ENCODE measurements at regions not wholly inside any gene's neighbourhood (a gene's known extent, or its start where the extent isn't known, plus 50 kb on each side); places are given as distances from the start of the nearest gene placed in this dataset.

DNA sequence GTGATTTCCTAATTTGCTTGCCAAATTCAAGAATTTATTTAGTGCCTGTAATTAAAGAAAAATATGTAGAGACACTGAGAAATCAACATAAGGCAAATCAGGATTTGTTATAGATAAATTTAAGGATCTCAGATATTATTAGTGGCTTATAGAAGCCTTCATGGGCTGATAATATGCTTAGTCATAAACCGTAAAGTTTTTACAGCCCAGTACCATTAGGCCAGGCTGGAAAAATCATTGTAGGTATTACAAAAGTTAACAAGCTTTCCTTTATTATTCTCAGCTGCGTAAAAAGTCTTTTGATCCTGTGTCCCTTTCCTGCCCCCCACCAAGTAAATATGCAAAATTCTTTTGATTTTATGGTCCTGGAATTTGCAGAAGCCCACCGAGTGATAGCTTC, 58.2 kb downstream of the SLITRK6 start:
- Mint-ChIP-seq H3K27ac (peak overlapping the region; percentile 42; the same call in 1 of the 2 replicates), H3K9me3 (peaks cover 2% of the 10 kb centered on the region; the same call in 1 of the 3 replicates), H3K4me3 (no peak overlapping the region), H3K36me3 (ENCODE audit: low read depth) (peaks cover 16% of the 10 kb centered on the region), H3K27me3 (ENCODE audit: insufficient read depth, low read depth, poor library complexity) (peaks cover 2% of the 10 kb centered on the region), H3K4me1 (peaks cover 61% of the 10 kb centered on the region)
- H3F3A ChIP-seq (replicated peaks; ENCODE audit: low read depth), result no peaks in the 10 kb centered on the region
- peaks cover 47% of the 10 kb centered on the region for H3K4me1 ChIP-seq (ENCODE audit: insufficient read depth)
- H2AFZ ChIP-seq, result no peak overlapping the region
- no peak overlapping the region for H3K4me3 ChIP-seq
- no peaks in the 10 kb centered on the region for H3K79me2 ChIP-seq (replicated peaks; ENCODE audit: insufficient read depth)
- TF ChIP-seq STAT1 (IDR thresholded peaks at IDR 0.05; ENCODE audit: unreplicated experiment) (no peak), JUNB (IDR thresholded peaks at IDR 0.05; ENCODE audit: unreplicated experiment) (no peak), ZNF114 (CRISPR knock-in tag; IDR thresholded peaks at IDR 0.05) (no peak), NANOG (IDR thresholded peaks at IDR 0.05; ENCODE audit: borderline replicate concordance) (no peak), POLR2AphosphoS5 (IDR thresholded peaks at IDR 0.05; ENCODE audit: low read depth) (no peak), ZNF331 (CRISPR knock-in tag; IDR thresholded peaks at IDR 0.05; ENCODE audit: low read depth) (no peak), EZH2 (IDR thresholded peaks at IDR 0.05; ENCODE audit: low read depth, unreplicated experiment) (no peak), CREB1 (CRISPR knock-in tag; IDR thresholded peaks at IDR 0.05; ENCODE audit: low read depth) (no peak), EZH2phosphoT487 (IDR thresholded peaks at IDR 0.05; ENCODE audit: unreplicated experiment) (no peak)
- TF ChIP-seq, protein P1, sequence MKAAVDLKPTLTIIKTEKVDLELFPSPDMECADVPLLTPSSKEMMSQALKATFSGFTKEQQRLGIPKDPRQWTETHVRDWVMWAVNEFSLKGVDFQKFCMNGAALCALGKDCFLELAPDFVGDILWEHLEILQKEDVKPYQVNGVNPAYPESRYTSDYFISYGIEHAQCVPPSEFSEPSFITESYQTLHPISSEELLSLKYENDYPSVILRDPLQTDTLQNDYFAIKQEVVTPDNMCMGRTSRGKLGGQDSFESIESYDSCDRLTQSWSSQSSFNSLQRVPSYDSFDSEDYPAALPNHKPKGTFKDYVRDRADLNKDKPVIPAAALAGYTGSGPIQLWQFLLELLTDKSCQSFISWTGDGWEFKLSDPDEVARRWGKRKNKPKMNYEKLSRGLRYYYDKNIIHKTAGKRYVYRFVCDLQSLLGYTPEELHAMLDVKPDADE (IDR thresholded peaks at IDR 0.05), result no peak
- TF ChIP-seq, protein P2, sequence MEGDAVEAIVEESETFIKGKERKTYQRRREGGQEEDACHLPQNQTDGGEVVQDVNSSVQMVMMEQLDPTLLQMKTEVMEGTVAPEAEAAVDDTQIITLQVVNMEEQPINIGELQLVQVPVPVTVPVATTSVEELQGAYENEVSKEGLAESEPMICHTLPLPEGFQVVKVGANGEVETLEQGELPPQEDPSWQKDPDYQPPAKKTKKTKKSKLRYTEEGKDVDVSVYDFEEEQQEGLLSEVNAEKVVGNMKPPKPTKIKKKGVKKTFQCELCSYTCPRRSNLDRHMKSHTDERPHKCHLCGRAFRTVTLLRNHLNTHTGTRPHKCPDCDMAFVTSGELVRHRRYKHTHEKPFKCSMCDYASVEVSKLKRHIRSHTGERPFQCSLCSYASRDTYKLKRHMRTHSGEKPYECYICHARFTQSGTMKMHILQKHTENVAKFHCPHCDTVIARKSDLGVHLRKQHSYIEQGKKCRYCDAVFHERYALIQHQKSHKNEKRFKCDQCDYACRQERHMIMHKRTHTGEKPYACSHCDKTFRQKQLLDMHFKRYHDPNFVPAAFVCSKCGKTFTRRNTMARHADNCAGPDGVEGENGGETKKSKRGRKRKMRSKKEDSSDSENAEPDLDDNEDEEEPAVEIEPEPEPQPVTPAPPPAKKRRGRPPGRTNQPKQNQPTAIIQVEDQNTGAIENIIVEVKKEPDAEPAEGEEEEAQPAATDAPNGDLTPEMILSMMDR (conservative IDR thresholded peaks at IDR 0.05; ENCODE audit: low read depth in 2 of 2), result no peak
- TF ChIP-seq, protein P3, sequence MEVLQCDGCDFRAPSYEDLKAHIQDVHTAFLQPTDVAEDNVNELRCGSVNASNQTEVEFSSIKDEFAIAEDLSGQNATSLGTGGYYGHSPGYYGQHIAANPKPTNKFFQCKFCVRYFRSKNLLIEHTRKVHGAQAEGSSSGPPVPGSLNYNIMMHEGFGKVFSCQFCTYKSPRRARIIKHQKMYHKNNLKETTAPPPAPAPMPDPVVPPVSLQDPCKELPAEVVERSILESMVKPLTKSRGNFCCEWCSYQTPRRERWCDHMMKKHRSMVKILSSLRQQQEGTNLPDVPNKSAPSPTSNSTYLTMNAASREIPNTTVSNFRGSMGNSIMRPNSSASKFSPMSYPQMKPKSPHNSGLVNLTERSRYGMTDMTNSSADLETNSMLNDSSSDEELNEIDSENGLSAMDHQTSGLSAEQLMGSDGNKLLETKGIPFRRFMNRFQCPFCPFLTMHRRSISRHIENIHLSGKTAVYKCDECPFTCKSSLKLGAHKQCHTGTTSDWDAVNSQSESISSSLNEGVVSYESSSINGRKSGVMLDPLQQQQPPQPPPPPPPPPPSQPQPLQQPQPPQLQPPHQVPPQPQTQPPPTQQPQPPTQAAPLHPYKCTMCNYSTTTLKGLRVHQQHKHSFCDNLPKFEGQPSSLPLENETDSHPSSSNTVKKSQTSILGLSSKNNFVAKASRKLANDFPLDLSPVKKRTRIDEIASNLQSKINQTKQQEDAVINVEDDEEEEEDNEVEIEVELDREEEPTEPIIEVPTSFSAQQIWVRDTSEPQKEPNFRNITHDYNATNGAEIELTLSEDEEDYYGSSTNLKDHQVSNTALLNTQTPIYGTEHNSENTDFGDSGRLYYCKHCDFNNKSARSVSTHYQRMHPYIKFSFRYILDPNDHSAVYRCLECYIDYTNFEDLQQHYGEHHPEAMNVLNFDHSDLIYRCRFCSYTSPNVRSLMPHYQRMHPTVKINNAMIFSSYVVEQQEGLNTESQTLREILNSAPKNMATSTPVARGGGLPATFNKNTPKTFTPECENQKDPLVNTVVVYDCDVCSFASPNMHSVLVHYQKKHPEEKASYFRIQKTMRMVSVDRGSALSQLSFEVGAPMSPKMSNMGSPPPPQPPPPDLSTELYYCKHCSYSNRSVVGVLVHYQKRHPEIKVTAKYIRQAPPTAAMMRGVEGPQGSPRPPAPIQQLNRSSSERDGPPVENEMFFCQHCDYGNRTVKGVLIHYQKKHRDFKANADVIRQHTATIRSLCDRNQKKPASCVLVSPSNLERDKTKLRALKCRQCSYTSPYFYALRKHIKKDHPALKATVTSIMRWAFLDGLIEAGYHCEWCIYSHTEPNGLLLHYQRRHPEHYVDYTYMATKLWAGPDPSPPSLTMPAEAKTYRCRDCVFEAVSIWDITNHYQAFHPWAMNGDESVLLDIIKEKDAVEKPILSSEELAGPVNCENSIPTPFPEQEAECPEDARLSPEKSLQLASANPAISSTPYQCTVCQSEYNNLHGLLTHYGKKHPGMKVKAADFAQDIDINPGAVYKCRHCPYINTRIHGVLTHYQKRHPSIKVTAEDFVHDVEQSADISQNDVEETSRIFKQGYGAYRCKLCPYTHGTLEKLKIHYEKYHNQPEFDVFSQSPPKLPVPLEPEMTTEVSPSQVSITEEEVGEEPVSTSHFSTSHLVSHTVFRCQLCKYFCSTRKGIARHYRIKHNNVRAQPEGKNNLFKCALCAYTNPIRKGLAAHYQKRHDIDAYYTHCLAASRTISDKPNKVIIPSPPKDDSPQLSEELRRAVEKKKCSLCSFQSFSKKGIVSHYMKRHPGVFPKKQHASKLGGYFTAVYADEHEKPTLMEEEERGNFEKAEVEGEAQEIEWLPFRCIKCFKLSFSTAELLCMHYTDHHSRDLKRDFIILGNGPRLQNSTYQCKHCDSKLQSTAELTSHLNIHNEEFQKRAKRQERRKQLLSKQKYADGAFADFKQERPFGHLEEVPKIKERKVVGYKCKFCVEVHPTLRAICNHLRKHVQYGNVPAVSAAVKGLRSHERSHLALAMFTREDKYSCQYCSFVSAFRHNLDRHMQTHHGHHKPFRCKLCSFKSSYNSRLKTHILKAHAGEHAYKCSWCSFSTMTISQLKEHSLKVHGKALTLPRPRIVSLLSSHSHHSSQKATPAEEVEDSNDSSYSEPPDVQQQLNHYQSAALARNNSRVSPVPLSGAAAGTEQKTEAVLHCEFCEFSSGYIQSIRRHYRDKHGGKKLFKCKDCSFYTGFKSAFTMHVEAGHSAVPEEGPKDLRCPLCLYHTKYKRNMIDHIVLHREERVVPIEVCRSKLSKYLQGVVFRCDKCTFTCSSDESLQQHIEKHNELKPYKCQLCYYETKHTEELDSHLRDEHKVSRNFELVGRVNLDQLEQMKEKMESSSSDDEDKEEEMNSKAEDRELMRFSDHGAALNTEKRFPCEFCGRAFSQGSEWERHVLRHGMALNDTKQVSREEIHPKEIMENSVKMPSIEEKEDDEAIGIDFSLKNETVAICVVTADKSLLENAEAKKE (CRISPR knock-in tag; IDR thresholded peaks at IDR 0.05), result no peak
- TF ChIP-seq, protein P4, sequence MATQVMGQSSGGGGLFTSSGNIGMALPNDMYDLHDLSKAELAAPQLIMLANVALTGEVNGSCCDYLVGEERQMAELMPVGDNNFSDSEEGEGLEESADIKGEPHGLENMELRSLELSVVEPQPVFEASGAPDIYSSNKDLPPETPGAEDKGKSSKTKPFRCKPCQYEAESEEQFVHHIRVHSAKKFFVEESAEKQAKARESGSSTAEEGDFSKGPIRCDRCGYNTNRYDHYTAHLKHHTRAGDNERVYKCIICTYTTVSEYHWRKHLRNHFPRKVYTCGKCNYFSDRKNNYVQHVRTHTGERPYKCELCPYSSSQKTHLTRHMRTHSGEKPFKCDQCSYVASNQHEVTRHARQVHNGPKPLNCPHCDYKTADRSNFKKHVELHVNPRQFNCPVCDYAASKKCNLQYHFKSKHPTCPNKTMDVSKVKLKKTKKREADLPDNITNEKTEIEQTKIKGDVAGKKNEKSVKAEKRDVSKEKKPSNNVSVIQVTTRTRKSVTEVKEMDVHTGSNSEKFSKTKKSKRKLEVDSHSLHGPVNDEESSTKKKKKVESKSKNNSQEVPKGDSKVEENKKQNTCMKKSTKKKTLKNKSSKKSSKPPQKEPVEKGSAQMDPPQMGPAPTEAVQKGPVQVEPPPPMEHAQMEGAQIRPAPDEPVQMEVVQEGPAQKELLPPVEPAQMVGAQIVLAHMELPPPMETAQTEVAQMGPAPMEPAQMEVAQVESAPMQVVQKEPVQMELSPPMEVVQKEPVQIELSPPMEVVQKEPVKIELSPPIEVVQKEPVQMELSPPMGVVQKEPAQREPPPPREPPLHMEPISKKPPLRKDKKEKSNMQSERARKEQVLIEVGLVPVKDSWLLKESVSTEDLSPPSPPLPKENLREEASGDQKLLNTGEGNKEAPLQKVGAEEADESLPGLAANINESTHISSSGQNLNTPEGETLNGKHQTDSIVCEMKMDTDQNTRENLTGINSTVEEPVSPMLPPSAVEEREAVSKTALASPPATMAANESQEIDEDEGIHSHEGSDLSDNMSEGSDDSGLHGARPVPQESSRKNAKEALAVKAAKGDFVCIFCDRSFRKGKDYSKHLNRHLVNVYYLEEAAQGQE (IDR thresholded peaks at IDR 0.05; ENCODE audit: unreplicated experiment), result no peak
- H3K9me2 ChIP-seq (ENCODE audit: insufficient read depth), result no peaks in the 10 kb centered on the region
- peak overlapping the region; percentile 10; the same call in 1 of the 2 replicates for H3K27ac ChIP-seq (ENCODE audit: low read depth)
- DNase-seq (ENCODE audit: low spot score), result no peak
- no peaks in the 10 kb centered on the region for H4K20me1 ChIP-seq (replicated peaks; ENCODE audit: insufficient read depth)
- no peak for ATAC-seq
- no peaks in the 10 kb centered on the region for H3K36me3 ChIP-seq (ENCODE audit: insufficient read depth)
- no peaks in the 10 kb centered on the region for H3K27me3 ChIP-seq (ENCODE audit: insufficient read depth)
- peak overlapping the region; percentile 37; the same call in 1 of the 2 replicates for H3K4me2 ChIP-seq
